ENCODE measurements at regions not wholly inside any gene's neighbourhood (a gene's known extent, or its start where the extent isn't known, plus 50 kb on each side); places are given as distances from the start of the nearest gene placed in this dataset.
"Not testable (repeated sequence)": the region's sequence is repeated elsewhere in the genome, so short reads cannot be mapped to it uniquely, and the experiment has no call there.

DNA sequence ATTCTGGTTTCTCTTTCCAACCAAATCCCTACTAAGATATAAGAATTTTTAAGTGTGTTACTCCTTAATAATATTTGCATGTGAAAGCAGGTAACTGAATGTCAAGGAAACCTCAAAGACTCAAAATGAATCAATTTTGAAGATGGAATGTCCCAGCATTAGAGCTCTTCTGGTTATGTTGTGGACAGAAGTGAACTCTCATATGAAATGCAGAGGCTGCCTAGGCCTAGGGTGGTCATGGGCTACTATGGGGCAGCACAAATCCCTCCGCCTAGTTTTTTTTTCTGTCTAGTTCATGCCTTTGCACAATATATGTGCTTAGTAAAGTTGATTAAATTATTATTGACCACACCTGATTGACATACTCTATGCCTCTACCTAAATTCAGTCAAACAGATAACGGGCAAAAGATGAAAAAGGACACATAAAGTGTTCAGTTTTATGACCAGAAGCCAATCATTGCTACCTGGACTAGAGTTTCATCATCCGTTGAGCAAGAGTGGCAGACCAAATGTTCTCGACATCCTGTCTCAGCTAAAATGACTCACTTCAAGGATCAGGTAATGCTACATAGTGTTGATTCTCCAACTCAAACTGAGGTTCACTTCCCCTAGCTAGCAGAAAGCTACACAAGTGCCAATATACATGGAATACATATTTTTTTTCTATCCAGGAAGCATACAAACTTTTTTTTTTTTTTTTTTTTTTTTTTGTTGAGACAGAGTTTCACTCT is 1211.4 kb downstream of the VRK1 start:
- no peaks in the 10 kb centered on the region for H3K36me3 ChIP-seq (ENCODE audit: control insufficient read depth in 4 of 4, insufficient read depth in 4 of 4, low read length in 4 of 4)
- no peak overlapping the region for H3K27ac ChIP-seq (ENCODE audit: low read depth in 1 of 2, low read length in 1 of 2)
- ATAC-seq (ENCODE audit: insufficient read depth, low FRiP score) (no peak), DNase-seq (no peak)
- WGBS, 2 donors = 87 to 91% methylated on average over 4 of the region's 4 CpGs
- H3K9ac ChIP-seq (ENCODE audit: insufficient read depth in 1 of 2, low read length in 2 of 2) = no peak overlapping the region
- H3K4me3 ChIP-seq = no peak overlapping the region
- H3K27me3 ChIP-seq (ENCODE audit: control insufficient read depth in 3 of 3, insufficient read depth in 3 of 3, low read length in 2 of 3) = no peaks in the 10 kb centered on the region
- TF ChIP-seq, protein P1, sequence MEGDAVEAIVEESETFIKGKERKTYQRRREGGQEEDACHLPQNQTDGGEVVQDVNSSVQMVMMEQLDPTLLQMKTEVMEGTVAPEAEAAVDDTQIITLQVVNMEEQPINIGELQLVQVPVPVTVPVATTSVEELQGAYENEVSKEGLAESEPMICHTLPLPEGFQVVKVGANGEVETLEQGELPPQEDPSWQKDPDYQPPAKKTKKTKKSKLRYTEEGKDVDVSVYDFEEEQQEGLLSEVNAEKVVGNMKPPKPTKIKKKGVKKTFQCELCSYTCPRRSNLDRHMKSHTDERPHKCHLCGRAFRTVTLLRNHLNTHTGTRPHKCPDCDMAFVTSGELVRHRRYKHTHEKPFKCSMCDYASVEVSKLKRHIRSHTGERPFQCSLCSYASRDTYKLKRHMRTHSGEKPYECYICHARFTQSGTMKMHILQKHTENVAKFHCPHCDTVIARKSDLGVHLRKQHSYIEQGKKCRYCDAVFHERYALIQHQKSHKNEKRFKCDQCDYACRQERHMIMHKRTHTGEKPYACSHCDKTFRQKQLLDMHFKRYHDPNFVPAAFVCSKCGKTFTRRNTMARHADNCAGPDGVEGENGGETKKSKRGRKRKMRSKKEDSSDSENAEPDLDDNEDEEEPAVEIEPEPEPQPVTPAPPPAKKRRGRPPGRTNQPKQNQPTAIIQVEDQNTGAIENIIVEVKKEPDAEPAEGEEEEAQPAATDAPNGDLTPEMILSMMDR (IDR thresholded peaks at IDR 0.05; ENCODE audit: control extremely low read depth, extremely low read depth) = no peak
- H3K4me1 ChIP-seq (ENCODE audit: control insufficient read depth in 5 of 5, insufficient read depth in 5 of 5, low read length in 5 of 5) = no peaks in the 10 kb centered on the region
- H3K9me3 ChIP-seq (ENCODE audit: control insufficient read depth in 4 of 4, insufficient read depth in 3 of 4, low read length in 3 of 4) = no peaks in the 10 kb centered on the region

GRCh38 chr14:98009177-98009576 is 1212.0 kb downstream of the VRK1 start:
- H3K9ac ChIP-seq (ENCODE audit: insufficient read depth in 1 of 2, low read length in 2 of 2); H3K36me3 ChIP-seq (ENCODE audit: control insufficient read depth in 4 of 4, insufficient read depth in 4 of 4, low read length in 4 of 4); H3K4me1 ChIP-seq (ENCODE audit: control insufficient read depth in 5 of 5, insufficient read depth in 5 of 5, low read length in 5 of 5); H3K9me3 ChIP-seq (ENCODE audit: control insufficient read depth in 4 of 4, insufficient read depth in 3 of 4, low read length in 3 of 4); H3K27ac ChIP-seq (ENCODE audit: low read depth in 1 of 2, low read length in 1 of 2); H3K4me3 ChIP-seq; DNase-seq; ATAC-seq (ENCODE audit: insufficient read depth, low FRiP score); H3K27me3 ChIP-seq (ENCODE audit: control insufficient read depth in 3 of 3, insufficient read depth in 3 of 3, low read length in 2 of 3): not testable (repeated sequence)
- WGBS, 2 donors = 71 to 81% methylated on average over 3 of the region's 3 CpGs

DNA sequence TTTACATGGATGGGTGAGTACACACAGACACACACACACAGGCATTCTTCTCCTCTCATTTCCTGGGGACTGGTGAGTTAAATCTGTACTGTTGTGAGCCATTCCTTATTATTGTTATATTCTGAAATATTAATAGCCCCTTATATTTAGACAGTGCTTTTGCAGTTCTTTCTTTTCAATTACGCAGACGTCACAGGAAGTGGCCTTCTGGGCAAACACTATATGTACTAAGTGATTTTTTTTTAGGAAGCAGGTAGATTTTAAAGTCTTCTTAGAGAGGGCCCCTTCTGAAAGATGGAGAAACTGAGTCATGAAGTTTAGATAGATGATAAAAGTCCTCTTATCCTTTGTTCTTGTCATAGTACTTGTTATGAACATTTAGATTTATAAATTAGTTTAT is 1213.6 kb downstream of the VRK1 start:
- Histone ChIP-seq H3K4me3 (no peak overlapping the region), H3K27me3 (ENCODE audit: control insufficient read depth in 3 of 3, insufficient read depth in 3 of 3, low read length in 2 of 3) (no peaks in the 10 kb centered on the region), H3K27ac (ENCODE audit: low read depth in 1 of 2, low read length in 1 of 2) (no peak overlapping the region), H3K9ac (ENCODE audit: insufficient read depth in 1 of 2, low read length in 2 of 2) (no peak overlapping the region), H3K36me3 (ENCODE audit: control insufficient read depth in 4 of 4, insufficient read depth in 4 of 4, low read length in 4 of 4) (no peaks in the 10 kb centered on the region), H3K9me3 (ENCODE audit: control insufficient read depth in 4 of 4, insufficient read depth in 3 of 4, low read length in 3 of 4) (no peaks in the 10 kb centered on the region), H3K4me1 (ENCODE audit: control insufficient read depth in 5 of 5, insufficient read depth in 5 of 5, low read length in 5 of 5) (no peaks in the 10 kb centered on the region)
- no peak for DNase-seq
- no peak for ATAC-seq (ENCODE audit: insufficient read depth, low FRiP score)
- TF ChIP-seq, protein P1 (IDR thresholded peaks at IDR 0.05; ENCODE audit: control extremely low read depth, extremely low read depth) = no peak
- WGBS, 2 donors = 40 to 52% methylated on average over 2 of the region's 2 CpGs

DNA sequence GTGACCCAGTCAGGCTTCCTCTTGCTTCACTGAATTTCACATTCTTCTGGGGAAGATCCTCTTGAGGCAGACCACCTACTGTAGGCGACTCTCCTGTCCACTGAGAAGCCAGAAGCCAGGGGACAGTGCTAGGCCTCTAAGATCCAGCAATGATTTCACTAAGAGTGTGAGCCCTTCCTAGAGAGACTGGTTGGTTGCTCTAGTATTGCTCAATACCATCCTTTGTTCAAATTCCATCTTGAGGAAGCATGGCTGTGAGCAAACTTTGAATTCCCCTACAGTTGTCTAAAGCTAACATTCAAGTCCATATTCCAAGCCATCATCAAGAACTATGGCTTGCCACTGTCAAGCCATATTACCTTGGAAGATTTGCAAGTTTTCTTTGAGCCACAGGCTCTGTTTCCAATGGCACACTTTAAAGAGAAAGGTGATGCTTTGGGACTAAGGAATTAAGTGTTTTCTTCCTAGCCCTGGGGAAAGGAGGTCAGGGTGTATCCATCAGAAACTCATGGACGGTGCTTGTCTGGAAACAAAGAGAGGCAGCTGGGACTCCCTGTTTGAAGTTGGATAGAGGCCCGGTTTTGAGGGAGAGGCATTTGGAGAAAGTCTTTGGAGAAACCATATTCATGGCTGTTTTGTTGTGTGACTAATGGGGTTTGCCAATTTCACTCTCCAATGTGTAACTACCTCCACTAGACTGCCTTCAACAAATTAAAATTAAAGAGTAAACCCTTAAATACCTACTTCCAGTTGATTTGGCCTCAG is 1217.9 kb downstream of the VRK1 start:
- Histone ChIP-seq H3K9ac (ENCODE audit: insufficient read depth in 1 of 2, low read length in 2 of 2) (no peak overlapping the region), H3K4me1 (ENCODE audit: control insufficient read depth in 5 of 5, insufficient read depth in 5 of 5, low read length in 5 of 5) (no peaks in the 10 kb centered on the region), H3K27me3 (ENCODE audit: control insufficient read depth in 3 of 3, insufficient read depth in 3 of 3, low read length in 2 of 3) (no peaks in the 10 kb centered on the region), H3K36me3 (ENCODE audit: control insufficient read depth in 4 of 4, insufficient read depth in 4 of 4, low read length in 4 of 4) (no peaks in the 10 kb centered on the region), H3K4me3 (no peak overlapping the region), H3K27ac (ENCODE audit: low read depth in 1 of 2, low read length in 1 of 2) (no peak overlapping the region), H3K9me3 (ENCODE audit: control insufficient read depth in 4 of 4, insufficient read depth in 3 of 4, low read length in 3 of 4) (no peaks in the 10 kb centered on the region)
- no peak for DNase-seq
- TF ChIP-seq, protein P1 (IDR thresholded peaks at IDR 0.05; ENCODE audit: control extremely low read depth, extremely low read depth) = no peak
- WGBS, 2 donors = 81 to 88% methylated on average over 3 of the region's 3 CpGs
- ATAC-seq (ENCODE audit: insufficient read depth, low FRiP score) = no peak

Measured in lung (tissue), 11 donors.